B cell (primary cell): ENCODE measurements at regions not wholly inside any gene's neighbourhood (a gene's known extent, or its start where the extent isn't known, plus 50 kb on each side); places are given as distances from the start of the nearest gene placed in this dataset.

Source experiments
- ATAC-seq: fragments of 200-7000 bp; cut with Tn5 transposase; one replicate; pipeline ENCODE4 v1.10.0; 2021; ENCODE audit warnings: low read depth, mild to moderate bottlenecking, moderate number of reproducible peaks, moderate library complexity
- CTCF ChIA-PET: fragments of 350-600 bp; sonication (Branson Sonifier 250); formaldehyde crosslinking; loops from one replicate; lab custom pipeline; 2021; ENCODE audit warnings: antibody characterized with exemption, inconsistent platforms; lab: Charles Lee
- POLR2A ChIA-PET: fragments of 350-600 bp; sonication (Branson Sonifier 250); formaldehyde crosslinking; loops from one replicate; lab custom pipeline; 2021; ENCODE audit warnings: antibody characterized with exemption; lab: Charles Lee
- DNase-seq: peaks from one replicate; pipeline ENCODE4 v3.0.0; 2013
- H2AFZ ChIP-seq: 2 replicates; pipeline ENCODE4 v1.6.1; 2012; ENCODE audit warnings: mild to moderate bottlenecking, low read depth, low read length; ENCODE audit not compliant: insufficient read depth, poor library complexity, severe bottlenecking
- H3K27ac ChIP-seq, 2 donors: 1 replicate in 1 of 2; 2 replicates in 1 of 2; pipeline ENCODE4 v1.5.1; 2012 to 2013; ENCODE audit warnings: low read length in 2 of 2, mild to moderate bottlenecking in 2 of 2, moderate library complexity in 1 of 2
- H3K27me3 ChIP-seq, 4 experiments: fragments of 200-600 bp in 1 of 4; sonication (generic) in 1 of 4; replicated peaks in 1 of 4; 1 replicate in 2 of 4; 2 replicates in 2 of 4; pipeline versions ENCODE4 v1.6.1 to v1.7.0; 2013 to 2016; ENCODE audit warnings: low read length in 3 of 4, mild to moderate bottlenecking in 2 of 4, mixed read lengths in 1 of 4, moderate library complexity in 1 of 4; ENCODE audit not compliant: insufficient read depth in 4 of 4, control insufficient read depth in 3 of 4; ENCODE audit errors: control extremely low read depth in 1 of 4
- H3K36me3 ChIP-seq, 2 experiments: replicated peaks in 1 of 2; 1 replicate in 1 of 2; 2 replicates in 1 of 2; pipeline versions ENCODE4 v1.6.1 to v1.7.1; 2013; ENCODE audit warnings: low read length in 1 of 2; ENCODE audit not compliant: insufficient read depth in 2 of 2, control insufficient read depth in 1 of 2; ENCODE audit errors: control extremely low read depth in 1 of 2, extremely low read depth in 1 of 2
- H3K4me1 ChIP-seq, 2 donors: fragments of 200-600 bp in 1 of 2; sonication (generic) in 1 of 2; 1 replicate in 1 of 2; 2 replicates in 1 of 2; pipeline versions ENCODE4 v1.5.1 to v1.6.1; 2013 to 2017; ENCODE audit warnings: low read length in 2 of 2; ENCODE audit not compliant: control insufficient read depth in 2 of 2, insufficient read depth in 2 of 2
- H3K4me2 ChIP-seq: replicated peaks from 2 replicates; pipeline ENCODE3; 2012; ENCODE audit warnings: mild to moderate bottlenecking, low read depth, low read length; ENCODE audit not compliant: poor library complexity, severe bottlenecking
- H3K4me3 ChIP-seq, 5 experiments: fragments of 200-600 bp in 1 of 5; sonication (generic) in 1 of 5; 1 replicate in 3 of 5; 2 replicates in 2 of 5; pipeline versions ENCODE4 v1.5.1 to v1.7.0; 2011 to 2016; ENCODE audit warnings: low read length in 4 of 5, mild to moderate bottlenecking in 4 of 5, low read depth in 2 of 5, control low read depth in 1 of 5, moderate library complexity in 1 of 5; ENCODE audit not compliant: insufficient read depth in 1 of 5; ENCODE audit errors: control extremely low read depth in 1 of 5, extremely low read depth in 1 of 5
- H3K79me2 ChIP-seq: fragments of 200-600 bp; sonication (generic); one replicate; pipeline ENCODE4 v1.6.0; 2016; ENCODE audit warnings: low read length; ENCODE audit not compliant: control insufficient read depth, insufficient read depth
- H3K9ac ChIP-seq: fragments of 200-600 bp; sonication (generic); 2 replicates; pipeline ENCODE4 v1.6.1; 2017; ENCODE audit warnings: mild to moderate bottlenecking, low read length, moderate library complexity
- H3K9me3 ChIP-seq, 3 donors: one replicate each; pipeline versions ENCODE4 v1.6.1 to v1.7.1; 2013; ENCODE audit warnings: low read length in 2 of 3; ENCODE audit not compliant: control insufficient read depth in 2 of 3, insufficient read depth in 1 of 3; ENCODE audit errors: control extremely low read depth in 1 of 3
- H4K20me1 ChIP-seq: 2 replicates; pipeline ENCODE4 v1.6.0; 2012; ENCODE audit warnings: mild to moderate bottlenecking, low read length; ENCODE audit not compliant: insufficient read depth, control insufficient read depth, poor library complexity, severe bottlenecking
- H3K27ac Mint-ChIP-seq: one replicate; pipeline ENCODE4 v1.8.0; 2021; ENCODE audit warnings: mixed read lengths
- H3K27me3 Mint-ChIP-seq: one replicate; pipeline ENCODE4 v1.8.0; 2021; ENCODE audit warnings: mixed read lengths
- H3K4me1 Mint-ChIP-seq: one replicate; pipeline ENCODE4 v1.8.0; 2021; ENCODE audit warnings: mixed read lengths
- H3K4me3 Mint-ChIP-seq: one replicate; pipeline ENCODE4 v1.8.0; 2021; ENCODE audit warnings: mixed read lengths
- H3K9me3 Mint-ChIP-seq: one replicate; pipeline ENCODE4 v1.8.0; 2022; ENCODE audit warnings: mixed read lengths; ENCODE audit not compliant: insufficient read depth
- CTCF ChIP-seq: fragments of 200-600 bp; IDR thresholded peaks from one replicate; pipeline ENCODE4 v1.8.0; 2022; ENCODE audit warnings: antibody characterized with exemption, mild to moderate bottlenecking
- EZH2 ChIP-seq: IDR thresholded peaks from 2 replicates; pipeline ENCODE4 v1.6.1; 2012; ENCODE audit warnings: borderline replicate concordance, low read depth, mild to moderate bottlenecking, moderate library complexity, low read length; ENCODE audit not compliant: insufficient read depth, poor library complexity, severe bottlenecking
- WGBS: methylation state at CpG from one replicate; pipeline ENCODE4 v1.1.5; 2013; ENCODE audit warnings: missing lambda C conversion rate; ENCODE audit not compliant: insufficient coverage; 5-methylcytosine and 5-hydroxymethylcytosine counted together
- intact Hi-C: fragments of 100-400 bp; cut with micrococcal nuclease; formaldehyde crosslinking; loops from one replicate; pipeline ENCODE4 v1.10.0; 2022

- no peak for ATAC-seq
- no peaks in the 10 kb centered on the region for H4K20me1 ChIP-seq
- no peak for TF ChIP-seq CTCF
- no peak for TF ChIP-seq EZH2
- intact Hi-C loops = no loop called here
- peaks cover 0 to 3% (median 0%) of the 10 kb centered on the region in 4 experiments for H3K27me3 ChIP-seq
- H3K36me3 ChIP-seq = no peaks in the 10 kb centered on the region
- H3K9ac ChIP-seq = no peak overlapping the region
- no peaks in the 10 kb centered on the region for H3K4me1 Mint-ChIP-seq
- no peak overlapping the region for H2AFZ ChIP-seq
- no peaks in the 10 kb centered on the region for H3K79me2 ChIP-seq
- H3K4me3 Mint-ChIP-seq = no peak overlapping the region
- H3K9me3 Mint-ChIP-seq = no peaks in the 10 kb centered on the region
- H3K9me3 ChIP-seq = no peaks in the 10 kb centered on the region
- DNase-seq = no peak
- H3K27ac ChIP-seq = no peak overlapping the region
- H3K4me1 ChIP-seq = no peaks in the 10 kb centered on the region
- no peak overlapping the region for H3K4me2 ChIP-seq
- ChIA-PET CTCF (no interaction called here), POLR2A (no interaction called here)
- H3K4me3 ChIP-seq = no peak overlapping the region
- no peak overlapping the region for H3K27ac Mint-ChIP-seq
- 58% methylated on average over 4 of the region's 13 CpGs for whole genome bisulfite sequencing
- peaks cover 26% of the 10 kb centered on the region for H3K27me3 Mint-ChIP-seq
Measured at GRCh38 chr17:5883775-5884665, 186.2 kb upstream of the WSCD1 start.

GRCh38 chr17:5885336-5885735, 184.8 kb upstream of the WSCD1 start:
- H3K4me3 ChIP-seq = no peak overlapping the region
- no peak overlapping the region for H3K4me2 ChIP-seq
- H3K9me3 ChIP-seq = peaks cover 0 to 5% (median 0%) of the 10 kb centered on the region in 3 donors
- 83% methylated on average over 4 of the region's 4 CpGs for WGBS
- Mint-ChIP-seq H3K4me1 (no peaks in the 10 kb centered on the region), H3K4me3 (no peak overlapping the region), H3K27ac (no peak overlapping the region), H3K9me3 (peaks cover 8% of the 10 kb centered on the region), H3K27me3 (peaks cover 30% of the 10 kb centered on the region)
- no peak for TF ChIP-seq CTCF
- no peak for TF ChIP-seq EZH2
- H2AFZ ChIP-seq = no peak overlapping the region
- ATAC-seq (no peak), DNase-seq (no peak)
- ChIA-PET CTCF (no interaction called here), POLR2A (no interaction called here)
- H3K9ac ChIP-seq = no peak overlapping the region
- peaks cover 0 to 3% (median 0%) of the 10 kb centered on the region in 4 experiments for H3K27me3 ChIP-seq
- no peaks in the 10 kb centered on the region for H3K79me2 ChIP-seq
- intact Hi-C loops = no loop called here
- no peak overlapping the region for H3K27ac ChIP-seq
- H4K20me1 ChIP-seq = no peaks in the 10 kb centered on the region
- H3K36me3 ChIP-seq = no peaks in the 10 kb centered on the region
- H3K4me1 ChIP-seq = no peaks in the 10 kb centered on the region
